ENCODE measurements at regions not wholly inside any gene's neighbourhood (a gene's known extent, or its start where the extent isn't known, plus 50 kb on each side); places are given as distances from the start of the nearest gene placed in this dataset.
A peak's percentile ranks its signal among the peaks of the same experiment; 100 is the strongest.

DNA sequence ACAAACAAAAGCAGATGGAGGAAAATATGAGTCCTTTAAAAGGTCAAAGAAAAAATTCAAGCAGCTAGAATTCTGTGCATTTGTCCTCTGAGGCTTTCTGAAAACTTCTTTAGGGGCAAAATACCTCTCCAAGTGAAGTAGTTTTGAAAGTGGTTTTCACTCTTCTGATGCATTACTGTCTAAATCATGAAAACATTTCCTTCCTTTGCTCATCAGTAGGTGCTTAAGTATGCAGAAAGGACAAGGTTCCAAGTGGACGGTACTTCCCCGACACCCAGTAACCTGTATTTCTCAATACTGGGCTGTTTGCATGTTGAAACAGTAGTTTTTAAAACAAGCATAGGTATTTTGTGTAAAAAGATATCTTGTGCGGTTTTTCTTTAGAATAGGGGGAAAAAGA is 189.1 kb upstream of the ERBB4 start (continued):
- TF ChIP-seq BHLHE40 (IDR thresholded peaks at IDR 0.05; ENCODE audit: borderline replicate concordance in 1 of 2, low read depth in 2 of 2, low read length in 1 of 2) (no peak), MTA2 (IDR thresholded peaks at IDR 0.05; ENCODE audit: low read depth) (peak; percentile 38; the same call in 1 of the 2 replicates)

DNA sequence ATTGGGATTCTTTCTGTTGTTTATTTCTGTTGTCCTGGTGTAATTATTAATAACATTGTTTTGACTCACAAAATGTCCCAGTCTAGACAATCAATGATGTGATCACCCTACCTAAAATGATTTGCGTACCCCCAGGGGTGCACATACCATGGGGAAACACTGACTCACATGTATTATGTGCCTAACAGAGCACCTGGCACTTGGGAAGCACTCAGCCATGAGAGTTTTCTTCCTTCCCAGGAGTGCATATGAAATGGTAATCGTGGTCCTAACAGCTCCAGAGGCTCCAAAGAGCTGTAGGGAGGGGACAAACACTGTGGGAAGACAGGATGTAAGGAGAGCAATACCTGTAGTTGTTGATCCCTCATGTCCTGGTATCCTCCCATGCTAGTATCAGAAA is 187.8 kb upstream of the ERBB4 start:
- 20% methylated on average over 2 of the region's 2 CpGs for WGBS (ENCODE audit: insufficient coverage, insufficient replicate concordance, low lambda C conversion rate, missing lambda C conversion rate)
- no peak overlapping the region for H3K4me2 ChIP-seq (ENCODE audit: control insufficient read depth, insufficient read depth)
- ChIA-PET CTCF (interaction anchor here (1.4 to 1.5 kb wide), 2 partner anchors 13 to 29 kb away, joined by 3 to 4 read pairs; no protein-coding TSS in a partner anchor), SMC1A (ENCODE audit: uncharacterized antibody, unreplicated experiment) (interaction anchor here (0.6 kb wide), 1 partner anchor 17 kb away, joined by 3 read pairs; no protein-coding TSS in a partner anchor), POLR2A (no interaction called here), RAD21 (ENCODE audit: unreplicated experiment) (interaction anchor here (0.9 kb wide), 1 partner anchor 51 kb away, joined by 3 read pairs; no protein-coding TSS in a partner anchor)
- H3K4me3 ChIP-seq, result no peak overlapping the region
- H3K36me3 ChIP-seq (ENCODE audit: control insufficient read depth in 2 of 2, insufficient read depth in 2 of 2, low read length in 1 of 2), result no peaks in the 10 kb centered on the region
- no peak overlapping the region for H2AFZ ChIP-seq (ENCODE audit: control insufficient read depth, low read depth, low read length)
- no peaks in the 10 kb centered on the region for H3K79me2 ChIP-seq (ENCODE audit: control insufficient read depth, insufficient read depth, low read length)
- in situ Hi-C loops (cut with MboI), result no loop called here
- peaks cover 16% of the 10 kb centered on the region for H3K4me1 ChIP-seq (ENCODE audit: control insufficient read depth, insufficient read depth, low read length)
- H3K27ac ChIP-seq (ENCODE audit: control insufficient read depth, insufficient read depth), result no peak overlapping the region
- ATAC-seq, result peak; percentile 10; the same call in 1 of the 3 replicates
- FAIRE-seq, result no peak
- H3K9me3 ChIP-seq (replicated peaks; ENCODE audit: control insufficient read depth, insufficient read depth, low read length), result peaks cover 4% of the 10 kb centered on the region
- TF ChIP-seq MEF2B (IDR thresholded peaks at IDR 0.05; ENCODE audit: partially characterized antibody, poor library complexity, severe bottlenecking), result peak; percentile 78
- no peak for TF ChIP-seq CBFB (IDR thresholded peaks at IDR 0.05; ENCODE audit: low read depth)
- H3K9ac ChIP-seq (ENCODE audit: control insufficient read depth, insufficient read depth, low read length), result no peak overlapping the region
- no peaks in the 10 kb centered on the region for H4K20me1 ChIP-seq (ENCODE audit: control insufficient read depth, insufficient read depth)
- intact Hi-C loops (cut with micrococcal nuclease; ENCODE audit: unreplicated experiment), result loop anchor here (2.0 kb wide), 1 partner anchor 430 kb away; no protein-coding TSS in a partner anchor
- no TSS peak for BruUV-seq (replicated peaks)
- H3K27me3 ChIP-seq (replicated peaks in 1 of 2; ENCODE audit: control insufficient read depth in 2 of 2, insufficient read depth in 2 of 2, low read length in 1 of 2), result no peaks in the 10 kb centered on the region
- DNase-seq (ENCODE audit: low read depth, low spot score), result no peak

- no peak for DNase-seq (ENCODE audit: low read depth, low spot score)
- no peak overlapping the region for H3K4me3 ChIP-seq
- no peaks in the 10 kb centered on the region for H4K20me1 ChIP-seq (ENCODE audit: control insufficient read depth, insufficient read depth)
- TF ChIP-seq NR2C1 (IDR thresholded peaks at IDR 0.05) (no peak), MTA3 (IDR thresholded peaks at IDR 0.05; ENCODE audit: borderline replicate concordance, low read length) (no peak), MEF2B (IDR thresholded peaks at IDR 0.05; ENCODE audit: partially characterized antibody, poor library complexity, severe bottlenecking) (no peak), RUNX3 (IDR thresholded peaks at IDR 0.05; ENCODE audit: low read length) (0 out of 2 replicates have a peak, but pooled peaks have one; percentile 13), HDAC2 (IDR thresholded peaks at IDR 0.05) (no peak), RELA (IDR thresholded peaks at IDR 0.05; ENCODE audit: borderline replicate concordance, partially characterized antibody) (no peak), HCFC1 (IDR thresholded peaks at IDR 0.05; ENCODE audit: low read length) (no peak)
- POLR2A ChIA-PET, result no interaction called here
- no peak for FAIRE-seq
- peaks cover 4% of the 10 kb centered on the region for H3K9me3 ChIP-seq (replicated peaks; ENCODE audit: control insufficient read depth, insufficient read depth, low read length)
- H3K4me2 ChIP-seq (ENCODE audit: control insufficient read depth, insufficient read depth), result no peak overlapping the region
- H3K27ac ChIP-seq (ENCODE audit: control insufficient read depth, insufficient read depth), result no peak overlapping the region
- H3K36me3 ChIP-seq (ENCODE audit: control insufficient read depth in 2 of 2, insufficient read depth in 2 of 2, low read length in 1 of 2), result no peaks in the 10 kb centered on the region
- no TSS peak for BruUV-seq (replicated peaks)
- SMC1A ChIA-PET (ENCODE audit: uncharacterized antibody, unreplicated experiment), result interaction anchor here (0.7 kb wide), 1 partner anchor 13 kb away, joined by 3 read pairs; no protein-coding TSS in a partner anchor
- CTCF ChIA-PET, result interaction anchor here (1.4 to 1.5 kb wide), 2 partner anchors 14 to 28 kb away, joined by 3 to 4 read pairs; no protein-coding TSS in a partner anchor
- no peaks in the 10 kb centered on the region for H3K79me2 ChIP-seq (ENCODE audit: control insufficient read depth, insufficient read depth, low read length)
- no peaks in the 10 kb centered on the region for H3K27me3 ChIP-seq (replicated peaks in 1 of 2; ENCODE audit: control insufficient read depth in 2 of 2, insufficient read depth in 2 of 2, low read length in 1 of 2)
- ATAC-seq, result no peak
- H3K9ac ChIP-seq (ENCODE audit: control insufficient read depth, insufficient read depth, low read length), result no peak overlapping the region
- RAD21 ChIA-PET (ENCODE audit: unreplicated experiment), result no interaction called here
- no peak overlapping the region for H2AFZ ChIP-seq (ENCODE audit: control insufficient read depth, low read depth, low read length)
- 66% methylated on average over 4 of the region's 4 CpGs for WGBS (ENCODE audit: insufficient coverage, insufficient replicate concordance, low lambda C conversion rate, missing lambda C conversion rate)
- in situ Hi-C loops (cut with MboI) (no loop called here), intact Hi-C loops (cut with micrococcal nuclease; ENCODE audit: unreplicated experiment) (no loop called here)
- peaks cover 10% of the 10 kb centered on the region for H3K4me1 ChIP-seq (ENCODE audit: control insufficient read depth, insufficient read depth, low read length)
Measured at GRCh38 chr2:212725180-212725579, 186.6 kb upstream of the ERBB4 start.

Data from GM12878 (cell line).